Gastrocnemius medialis (tissue), 4 donors: ENCODE measurements at regions not wholly inside any gene's neighbourhood (a gene's known extent, or its start where the extent isn't known, plus 50 kb on each side); places are given as distances from the start of the nearest gene placed in this dataset.

Experiments used
- ATAC-seq, 2 donors: fragments of 150-250 bp; one replicate each; pipeline ENCODE4 v1.9.1; 2016
- DNase-seq, 2 donors: peaks; one replicate each; pipeline ENCODE4 v3.0.0-alpha.2; 2019
- H3K27ac ChIP-seq, 4 donors: fragments of 200-600 bp; sonication (generic); 1 replicate in 1 of 4; 2 replicates in 3 of 4; pipeline ENCODE4 v1.5.1; 2016 to 2018; ENCODE audit warnings: mild to moderate bottlenecking in 2 of 4, moderate library complexity in 1 of 4
- H3K27me3 ChIP-seq, 3 donors: fragments of 200-600 bp; sonication (generic) in 2 of 3; 1 replicate in 1 of 3; 2 replicates in 2 of 3; pipeline versions ENCODE4 v1.5.1 to v1.6.0; 2016 to 2019; ENCODE audit warnings: mild to moderate bottlenecking in 1 of 3, moderate library complexity in 1 of 3
- H3K36me3 ChIP-seq, 2 donors: fragments of 200-600 bp; sonication (generic) in 1 of 2; one replicate each; pipeline ENCODE4 v1.5.1; 2017 to 2018
- H3K4me1 ChIP-seq, 2 donors: fragments of 200-600 bp; sonication (generic) in 1 of 2; one replicate each; pipeline ENCODE4 v1.5.1; 2016 to 2017; ENCODE audit warnings: mild to moderate bottlenecking in 2 of 2
- H3K4me3 ChIP-seq, 4 donors: fragments of 200-600 bp; sonication (generic) in 3 of 4; 1 replicate in 1 of 4; 2 replicates in 3 of 4; pipeline ENCODE4 v1.5.1; 2016 to 2019; ENCODE audit warnings: mild to moderate bottlenecking in 2 of 4
- H3K9me3 ChIP-seq, 3 donors: fragments of 200-600 bp; sonication (generic) in 2 of 3; 1 replicate in 1 of 3; 2 replicates in 2 of 3; pipeline ENCODE4 v1.5.1; 2016 to 2019
- POLR2A ChIP-seq, 2 donors: fragments of 450-650 bp; IDR thresholded peaks; one replicate each; pipeline ENCODE4 v1.6.1; 2017; ENCODE audit warnings: antibody characterized with exemption in 2 of 2, mild to moderate bottlenecking in 2 of 2, moderate library complexity in 2 of 2
- in situ Hi-C, 4 donors: fragments of 200-750 bp; cut with MboI; loops; one replicate each; pipeline versions ENCODE4 v1.15.0 to v1.8.0; 2017; ENCODE audit warnings: low sequenced_read_pairs in 4 of 4
- intact Hi-C: fragments of 100-400 bp; cut with DNase I; formaldehyde crosslinking; loops from one replicate; pipeline ENCODE4 v1.15.1; 2023; ENCODE audit warnings: low total_unique reads
- TF ChIP-seq, protein P1 (sequence below), 5 experiments: fragments of 450-650 bp in 3 of 5; fragments of 200-600 bp in 2 of 5; sonication (generic) in 2 of 5; IDR thresholded peaks in 4 of 5; conservative IDR thresholded peaks in 1 of 5; 1 replicate in 4 of 5; 2 replicates in 1 of 5; pipeline ENCODE4 v1.5.1; 2016 to 2019; ENCODE audit warnings: antibody characterized with exemption in 5 of 5, mild to moderate bottlenecking in 3 of 5, moderate library complexity in 3 of 5

DNA sequence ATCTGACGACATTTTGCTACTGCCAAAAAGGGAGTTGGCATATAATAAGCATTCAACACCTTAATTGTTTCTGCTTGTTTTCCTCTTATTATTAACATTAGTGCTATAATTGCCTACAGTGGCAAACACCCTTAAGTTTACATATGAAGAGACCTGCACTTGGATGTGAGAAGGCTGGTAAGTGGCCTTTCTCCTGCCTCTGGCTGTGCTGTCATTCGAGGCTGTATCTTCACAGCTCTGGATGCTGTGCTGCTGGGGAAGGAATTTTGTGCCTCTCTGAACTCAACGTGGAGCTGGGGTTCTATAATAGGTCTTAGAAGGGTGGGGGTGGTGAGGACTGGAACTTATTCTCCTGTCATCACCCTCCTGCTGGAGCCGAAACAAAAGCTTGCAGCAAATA, 385.9 kb downstream of the EMP1 start:
- no peak overlapping the region for H3K4me3 ChIP-seq
- no peak for TF ChIP-seq POLR2A (IDR thresholded peaks at IDR 0.05)
- ATAC-seq = no peak
- no peak for DNase-seq
- in situ Hi-C loops (no loop called here), intact Hi-C loops (no loop called here)
- no peak overlapping the region for H3K27ac ChIP-seq
- H3K4me1 ChIP-seq = no peaks in the 10 kb centered on the region
- no peaks in the 10 kb centered on the region for H3K27me3 ChIP-seq
- no peaks in the 10 kb centered on the region for H3K36me3 ChIP-seq
- H3K9me3 ChIP-seq = no peaks in the 10 kb centered on the region

DNA sequence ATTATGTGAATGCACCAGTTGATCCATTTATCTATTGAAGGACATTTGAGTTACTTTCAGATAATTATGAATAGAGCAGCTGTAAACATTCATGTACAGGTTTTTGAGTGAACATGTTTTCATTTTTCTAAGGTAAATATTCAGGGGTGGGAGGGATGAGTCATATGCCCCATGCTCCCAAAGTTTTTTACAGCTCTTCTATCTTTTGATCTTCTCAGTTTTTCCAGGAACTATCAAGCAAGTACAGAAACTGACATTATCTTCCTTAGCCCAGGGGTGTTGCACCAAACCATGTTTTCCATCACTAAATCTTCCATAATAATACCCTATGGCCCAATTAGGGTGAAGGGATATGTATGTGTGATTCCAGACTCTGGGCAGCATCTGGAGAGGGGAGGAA, 384.5 kb downstream of the EMP1 start:
- TF ChIP-seq, protein P1, sequence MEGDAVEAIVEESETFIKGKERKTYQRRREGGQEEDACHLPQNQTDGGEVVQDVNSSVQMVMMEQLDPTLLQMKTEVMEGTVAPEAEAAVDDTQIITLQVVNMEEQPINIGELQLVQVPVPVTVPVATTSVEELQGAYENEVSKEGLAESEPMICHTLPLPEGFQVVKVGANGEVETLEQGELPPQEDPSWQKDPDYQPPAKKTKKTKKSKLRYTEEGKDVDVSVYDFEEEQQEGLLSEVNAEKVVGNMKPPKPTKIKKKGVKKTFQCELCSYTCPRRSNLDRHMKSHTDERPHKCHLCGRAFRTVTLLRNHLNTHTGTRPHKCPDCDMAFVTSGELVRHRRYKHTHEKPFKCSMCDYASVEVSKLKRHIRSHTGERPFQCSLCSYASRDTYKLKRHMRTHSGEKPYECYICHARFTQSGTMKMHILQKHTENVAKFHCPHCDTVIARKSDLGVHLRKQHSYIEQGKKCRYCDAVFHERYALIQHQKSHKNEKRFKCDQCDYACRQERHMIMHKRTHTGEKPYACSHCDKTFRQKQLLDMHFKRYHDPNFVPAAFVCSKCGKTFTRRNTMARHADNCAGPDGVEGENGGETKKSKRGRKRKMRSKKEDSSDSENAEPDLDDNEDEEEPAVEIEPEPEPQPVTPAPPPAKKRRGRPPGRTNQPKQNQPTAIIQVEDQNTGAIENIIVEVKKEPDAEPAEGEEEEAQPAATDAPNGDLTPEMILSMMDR (IDR thresholded peaks at IDR 0.05 in 4 of 5, conservative IDR thresholded peaks at IDR 0.05 in 1 of 5) = no peak
- no peak for TF ChIP-seq POLR2A (IDR thresholded peaks at IDR 0.05)
- in situ Hi-C loops = no loop called here
- Histone ChIP-seq H3K4me3 (no peak overlapping the region), H3K27me3 (no peaks in the 10 kb centered on the region), H3K36me3 (no peaks in the 10 kb centered on the region), H3K4me1 (no peaks in the 10 kb centered on the region), H3K9me3 (no peaks in the 10 kb centered on the region), H3K27ac (no peak overlapping the region)
- intact Hi-C loops = no loop called here
- DNase-seq (no peak), ATAC-seq (no peak)

DNA sequence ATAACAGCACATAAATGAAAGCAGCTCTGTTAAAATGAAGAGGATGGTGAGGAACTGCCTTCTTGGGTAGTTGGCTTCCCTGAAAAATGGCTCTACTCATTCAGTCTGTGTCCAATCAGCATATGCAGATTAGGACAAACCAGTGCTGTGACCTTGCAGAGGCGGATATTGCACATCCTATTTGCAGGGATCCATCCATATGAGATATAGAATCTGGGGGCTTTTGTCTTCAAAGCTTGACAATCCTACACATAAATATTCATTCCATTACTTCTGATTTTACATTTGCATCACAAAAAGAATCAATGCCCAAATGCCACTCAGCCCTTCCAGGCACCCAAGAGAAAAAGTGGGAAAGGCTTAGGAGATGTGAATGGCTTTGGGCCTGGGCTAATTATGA, 383.7 kb downstream of the EMP1 start:
- Histone ChIP-seq H3K27me3 (no peaks in the 10 kb centered on the region), H3K27ac (no peak overlapping the region), H3K9me3 (no peaks in the 10 kb centered on the region), H3K4me1 (no peaks in the 10 kb centered on the region), H3K36me3 (no peaks in the 10 kb centered on the region), H3K4me3 (no peak overlapping the region)
- intact Hi-C loops (no loop called here), in situ Hi-C loops (no loop called here)
- ATAC-seq = no peak
- DNase-seq = no peak
- no peak for TF ChIP-seq POLR2A (IDR thresholded peaks at IDR 0.05)
- TF ChIP-seq, protein P1 (IDR thresholded peaks at IDR 0.05 in 4 of 5, conservative IDR thresholded peaks at IDR 0.05 in 1 of 5) = no peak

DNA sequence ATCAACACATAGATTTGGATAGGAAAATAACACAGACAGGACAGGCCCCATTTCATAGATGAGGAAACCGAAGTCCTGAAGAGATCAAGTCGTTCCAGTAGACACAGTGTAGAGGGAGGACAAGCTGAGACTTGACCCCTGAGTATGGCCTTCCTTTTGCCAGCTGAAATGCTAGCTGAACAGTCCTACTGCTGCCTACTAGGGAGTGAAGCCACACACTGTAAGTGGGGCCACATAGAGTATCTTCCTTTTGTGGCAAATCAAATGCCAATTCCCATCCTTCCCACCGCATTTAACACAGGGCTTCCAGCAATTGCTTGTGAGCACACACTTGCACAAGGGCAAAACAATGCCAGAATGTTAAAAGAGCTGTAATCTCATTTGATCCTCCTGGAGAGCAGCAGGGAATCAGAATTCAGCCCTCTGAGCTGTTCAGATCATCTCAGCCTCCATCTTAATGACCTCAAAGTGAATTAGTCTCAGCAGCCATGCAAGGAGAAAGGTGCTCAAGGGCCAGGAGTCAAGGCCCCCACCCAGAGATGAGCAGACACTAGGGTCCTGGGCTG, 380.5 kb downstream of the EMP1 start:
- Histone ChIP-seq H3K9me3 (no peaks in the 10 kb centered on the region), H3K27ac (no peak overlapping the region), H3K4me3 (no peak overlapping the region), H3K27me3 (no peaks in the 10 kb centered on the region), H3K36me3 (no peaks in the 10 kb centered on the region), H3K4me1 (no peaks in the 10 kb centered on the region)
- no peak for ATAC-seq
- DNase-seq = no peak
- in situ Hi-C loops (no loop called here), intact Hi-C loops (no loop called here)
- no peak for TF ChIP-seq POLR2A (IDR thresholded peaks at IDR 0.05)
- TF ChIP-seq, protein P1 (IDR thresholded peaks at IDR 0.05 in 4 of 5, conservative IDR thresholded peaks at IDR 0.05 in 1 of 5) = no peak

DNA sequence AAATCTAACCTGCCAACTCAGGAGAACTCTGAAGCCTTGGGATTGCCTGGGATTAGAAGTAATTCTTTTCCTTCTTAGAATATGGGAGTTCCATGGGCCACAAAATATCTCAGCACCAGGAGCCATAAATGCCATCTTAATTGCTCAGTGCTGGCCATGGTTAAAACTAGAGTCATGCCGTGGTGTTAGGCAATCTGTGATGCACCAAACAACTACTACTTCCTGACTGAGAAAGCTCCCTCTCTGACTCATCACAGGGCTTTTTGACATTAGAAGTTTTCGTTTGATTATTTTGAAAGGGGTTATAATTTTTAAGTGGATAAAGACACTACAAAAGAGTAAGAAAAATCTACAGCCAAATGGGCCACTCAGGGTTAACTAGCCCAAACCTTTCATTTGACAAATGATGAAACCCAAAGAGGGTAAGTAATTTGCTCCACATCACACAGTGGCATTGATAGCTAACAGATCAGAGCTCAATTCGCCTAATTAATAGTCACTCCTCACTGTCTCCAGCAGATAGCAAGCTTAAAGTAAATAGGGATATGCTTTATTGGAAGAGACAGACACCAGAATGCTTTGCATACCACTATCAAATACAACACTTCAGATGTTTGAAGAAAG, 377.3 kb downstream of the EMP1 start:
- in situ Hi-C loops = no loop called here

More for the DNA sequence above, 377.3 kb downstream of the EMP1 start:
- ATAC-seq (no peak), DNase-seq (no peak)
- intact Hi-C loops = no loop called here
- H3K27me3 ChIP-seq = no peaks in the 10 kb centered on the region
- H3K4me3 ChIP-seq = no peak overlapping the region
- H3K4me1 ChIP-seq = no peaks in the 10 kb centered on the region
- no peaks in the 10 kb centered on the region for H3K36me3 ChIP-seq
- no peak overlapping the region for H3K27ac ChIP-seq
- TF ChIP-seq POLR2A (IDR thresholded peaks at IDR 0.05) = no peak
- TF ChIP-seq, protein P1 (IDR thresholded peaks at IDR 0.05 in 4 of 5, conservative IDR thresholded peaks at IDR 0.05 in 1 of 5) = no peak
- no peaks in the 10 kb centered on the region for H3K9me3 ChIP-seq
